CD4-positive, CD25-positive, alpha-beta regulatory T cell (primary cell): ENCODE measurements at regions not wholly inside any gene's neighbourhood (a gene's known extent, or its start where the extent isn't known, plus 50 kb on each side); places are given as distances from the start of the nearest gene placed in this dataset.

Source experiments
- ATAC-seq, 2 donors: fragments of 150-1000 bp; cut with Tn5 transposase; one replicate each; pipeline ENCODE4 v1.10.0; 2021; ENCODE audit warnings: low read depth in 2 of 2, moderate number of reproducible peaks in 2 of 2, moderate library complexity in 1 of 2
- DNase-seq, 3 donors: peaks; one replicate each; pipeline versions ENCODE4 v3.0.0 to v3.0.0-alpha.2; 2012 to 2022; ENCODE audit warnings: mixed read lengths in 1 of 3
- H3K27ac ChIP-seq: one replicate; pipeline ENCODE4 v1.7.0; 2013; ENCODE audit warnings: mild to moderate bottlenecking, low read length; ENCODE audit not compliant: insufficient read depth, poor library complexity, severe bottlenecking
- H3K27me3 ChIP-seq: one replicate; pipeline ENCODE4 v1.7.0; 2013; ENCODE audit warnings: low read length; ENCODE audit not compliant: control insufficient read depth, insufficient read depth
- H3K36me3 ChIP-seq: one replicate; pipeline ENCODE4 v1.7.0; 2013; ENCODE audit warnings: mild to moderate bottlenecking, low read length, moderate library complexity; ENCODE audit not compliant: control insufficient read depth, insufficient read depth
- H3K4me1 ChIP-seq: 2 replicates; pipeline ENCODE4 v1.7.0; 2013; ENCODE audit warnings: mild to moderate bottlenecking, low read length; ENCODE audit not compliant: insufficient read depth, control insufficient read depth, poor library complexity, severe bottlenecking
- H3K4me3 ChIP-seq: one replicate; pipeline ENCODE4 v1.7.0; 2013; ENCODE audit warnings: low read depth, mild to moderate bottlenecking, low read length, moderate library complexity
- H3K9me3 ChIP-seq, 2 experiments: 1 replicate in 1 of 2; 2 replicates in 1 of 2; pipeline ENCODE4 v1.7.0; 2013; ENCODE audit warnings: low read length in 2 of 2, mild to moderate bottlenecking in 1 of 2, moderate library complexity in 1 of 2; ENCODE audit not compliant: control insufficient read depth in 2 of 2
- H3K27ac Mint-ChIP-seq, 3 donors: one replicate each; pipeline ENCODE4 v1.8.0; 2020 to 2022; ENCODE audit warnings: mild to moderate bottlenecking in 3 of 3, mixed read lengths in 3 of 3, moderate library complexity in 2 of 3
- H3K27me3 Mint-ChIP-seq: one replicate; pipeline ENCODE4 v1.8.0; 2022; ENCODE audit warnings: mild to moderate bottlenecking, mixed read lengths
- H3K36me3 Mint-ChIP-seq: one replicate; pipeline ENCODE4 v1.8.0; 2020; ENCODE audit warnings: mixed read lengths
- H3K4me1 Mint-ChIP-seq, 4 donors: one replicate each; pipeline ENCODE4 v1.8.0; 2020 to 2022; ENCODE audit warnings: mixed read lengths in 4 of 4, mild to moderate bottlenecking in 1 of 4
- H3K4me3 Mint-ChIP-seq, 4 donors: one replicate each; pipeline ENCODE4 v1.8.0; 2020 to 2022; ENCODE audit warnings: mild to moderate bottlenecking in 4 of 4, mixed read lengths in 4 of 4, moderate library complexity in 3 of 4
- H3K9me3 Mint-ChIP-seq, 7 donors: one replicate each; pipeline ENCODE4 v1.8.0; 2020 to 2022; ENCODE audit warnings: mixed read lengths in 7 of 7, mild to moderate bottlenecking in 3 of 7, moderate library complexity in 2 of 7

GRCh38 chr2:217695033-217695520 lies 307.7 kb downstream of the TNS1 start:
- H3K27ac Mint-ChIP-seq, result no peak overlapping the region
- no peak for ATAC-seq
- no peak overlapping the region for H3K4me3 Mint-ChIP-seq

GRCh38 chr2:217694291-217694690 lies 308.5 kb downstream of the TNS1 start:
- Mint-ChIP-seq H3K9me3 (no peaks in the 10 kb centered on the region), H3K4me1 (peaks cover 0 to 4% (median 0%) of the 10 kb centered on the region in 4 donors), H3K27me3 (no peaks in the 10 kb centered on the region), H3K36me3 (peaks cover 4% of the 10 kb centered on the region), H3K27ac (no peak overlapping the region), H3K4me3 (no peak overlapping the region)
- DNase-seq (no peak), ATAC-seq (no peak)
- H3K4me3 ChIP-seq, result no peak overlapping the region
- H3K9me3 ChIP-seq, result no peaks in the 10 kb centered on the region
- no peaks in the 10 kb centered on the region for H3K27me3 ChIP-seq
- H3K4me1 ChIP-seq, result no peaks in the 10 kb centered on the region
- H3K27ac ChIP-seq, result no peak overlapping the region
- H3K36me3 ChIP-seq, result no peaks in the 10 kb centered on the region

More at GRCh38 chr2:217695033-217695520, 307.7 kb downstream of the TNS1 start:
- peaks cover 0 to 4% (median 0%) of the 10 kb centered on the region in 4 donors for H3K4me1 Mint-ChIP-seq
- peaks cover 4% of the 10 kb centered on the region for H3K36me3 Mint-ChIP-seq
- H3K27me3 Mint-ChIP-seq, result no peaks in the 10 kb centered on the region
- Histone ChIP-seq H3K9me3 (no peaks in the 10 kb centered on the region), H3K27me3 (no peaks in the 10 kb centered on the region), H3K4me1 (no peaks in the 10 kb centered on the region), H3K36me3 (no peaks in the 10 kb centered on the region), H3K4me3 (no peak overlapping the region), H3K27ac (no peak overlapping the region)
- no peak for DNase-seq
- no peaks in the 10 kb centered on the region for H3K9me3 Mint-ChIP-seq

DNA sequence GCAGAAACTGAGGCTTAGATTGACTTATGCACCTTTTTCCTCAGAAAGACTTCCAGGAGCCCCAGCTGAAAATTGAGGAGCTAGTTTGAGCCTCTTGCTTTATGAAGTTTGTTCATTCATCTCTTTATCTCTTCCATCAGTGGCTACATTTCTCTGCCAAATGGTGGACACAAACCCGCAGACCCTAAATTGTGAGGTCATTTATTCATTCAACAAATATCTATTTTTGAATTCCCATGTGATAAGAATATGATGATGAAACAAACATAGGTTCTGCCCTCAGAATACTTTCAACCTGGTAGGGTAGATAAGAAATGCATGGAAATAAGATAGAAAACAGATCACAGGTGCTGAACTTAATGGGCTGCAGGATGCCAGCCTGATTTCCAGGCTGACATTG lies 309.4 kb downstream of the TNS1 start:
- Mint-ChIP-seq H3K4me1 (peaks cover 0 to 4% (median 0%) of the 10 kb centered on the region in 4 donors), H3K36me3 (peaks cover 4% of the 10 kb centered on the region), H3K27ac (no peak overlapping the region), H3K4me3 (no peak overlapping the region), H3K27me3 (no peaks in the 10 kb centered on the region), H3K9me3 (no peaks in the 10 kb centered on the region)
- ATAC-seq, result no peak
- H3K4me3 ChIP-seq, result no peak overlapping the region
- no peaks in the 10 kb centered on the region for H3K9me3 ChIP-seq
- H3K27ac ChIP-seq, result no peak overlapping the region
- DNase-seq, result no peak
- no peaks in the 10 kb centered on the region for H3K27me3 ChIP-seq
- H3K36me3 ChIP-seq, result no peaks in the 10 kb centered on the region
- no peaks in the 10 kb centered on the region for H3K4me1 ChIP-seq

DNA sequence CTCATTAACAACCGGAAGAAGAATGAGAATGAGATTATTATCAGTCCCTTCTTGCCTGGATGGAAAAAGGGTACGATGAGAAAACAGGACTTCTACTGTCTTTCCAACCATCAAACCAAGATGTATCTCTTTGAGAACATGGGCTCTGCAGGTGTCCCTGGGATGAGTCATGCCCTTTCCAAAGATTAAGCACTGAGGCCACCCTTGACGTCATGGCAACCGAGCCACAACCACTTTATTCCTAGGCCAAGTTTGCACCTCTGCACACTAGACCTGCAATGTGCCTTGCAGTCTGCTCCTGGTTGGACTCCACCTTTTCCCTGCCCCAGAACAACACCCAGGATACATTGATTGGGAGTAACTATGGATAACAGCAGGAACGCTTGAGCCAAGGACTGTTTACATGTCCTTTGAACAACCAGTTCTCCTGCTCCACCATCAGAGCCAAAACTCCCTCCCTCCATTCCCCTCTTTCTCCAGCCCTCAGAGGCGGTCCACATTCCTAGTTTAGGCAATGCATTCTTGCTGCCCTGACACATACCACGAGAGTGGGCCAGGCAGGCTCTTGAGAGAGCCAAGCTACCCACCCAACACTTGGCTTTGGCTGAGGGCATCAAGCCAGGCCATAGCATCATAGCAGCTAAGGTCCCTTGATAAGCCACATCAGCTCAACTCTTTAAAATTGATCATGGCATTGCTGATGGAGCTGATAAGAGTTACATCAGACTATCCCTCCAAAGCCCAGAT lies 310.7 kb downstream of the TNS1 start:
- Mint-ChIP-seq H3K27me3 (no peaks in the 10 kb centered on the region), H3K4me3 (no peak overlapping the region), H3K36me3 (peaks cover 2% of the 10 kb centered on the region), H3K27ac (peak overlapping the region in 1 of 3 donors; percentile 57), H3K9me3 (peaks cover 0 to 1% (median 0%) of the 10 kb centered on the region in 7 donors), H3K4me1 (peaks cover 0 to 4% (median 0%) of the 10 kb centered on the region in 4 donors)
- H3K27me3 ChIP-seq, result no peaks in the 10 kb centered on the region
- H3K9me3 ChIP-seq, result no peaks in the 10 kb centered on the region
- DNase-seq (no peak), ATAC-seq (no peak)
- H3K27ac ChIP-seq, result no peak overlapping the region
- H3K4me1 ChIP-seq, result no peaks in the 10 kb centered on the region
- H3K36me3 ChIP-seq, result no peaks in the 10 kb centered on the region
- no peak overlapping the region for H3K4me3 ChIP-seq

- Mint-ChIP-seq H3K27ac (no peak overlapping the region), H3K27me3 (no peaks in the 10 kb centered on the region), H3K4me1 (peaks cover 0 to 4% (median 0%) of the 10 kb centered on the region in 4 donors), H3K36me3 (no peaks in the 10 kb centered on the region), H3K4me3 (no peak overlapping the region), H3K9me3 (peaks cover 0 to 1% (median 0%) of the 10 kb centered on the region in 7 donors)
- H3K27ac ChIP-seq, result no peak overlapping the region
- no peak for DNase-seq
- no peaks in the 10 kb centered on the region for H3K4me1 ChIP-seq
- H3K9me3 ChIP-seq, result no peaks in the 10 kb centered on the region
- no peak for ATAC-seq
- H3K36me3 ChIP-seq, result no peaks in the 10 kb centered on the region
- no peaks in the 10 kb centered on the region for H3K27me3 ChIP-seq
- H3K4me3 ChIP-seq, result no peak overlapping the region
These were observed 311.3 kb downstream of the TNS1 start for GRCh38 chr2:217691516-217691915.

DNA sequence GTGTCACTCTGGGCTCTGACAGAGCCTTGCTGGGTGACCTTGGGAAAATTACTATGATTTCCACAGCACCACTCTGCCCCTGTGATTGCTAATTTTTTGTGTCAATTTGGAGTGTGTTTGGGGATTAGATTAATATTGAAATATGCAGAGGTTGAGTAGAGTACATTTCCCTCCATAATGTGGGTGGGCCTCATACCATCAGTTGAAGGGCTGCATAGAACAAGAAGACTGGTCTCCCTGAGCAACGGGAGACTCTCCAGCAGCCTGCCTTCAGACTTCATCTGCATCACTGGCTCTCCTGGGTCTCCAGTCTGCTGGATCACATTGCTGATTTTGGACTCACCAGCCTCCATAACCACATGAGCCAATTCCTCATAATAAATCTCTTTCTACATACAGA lies 313.7 kb downstream of the TNS1 start:
- Mint-ChIP-seq H3K27ac (no peak overlapping the region), H3K36me3 (no peaks in the 10 kb centered on the region), H3K4me1 (no peaks in the 10 kb centered on the region), H3K9me3 (peaks cover 0 to 3% (median 0%) of the 10 kb centered on the region in 7 donors), H3K4me3 (no peak overlapping the region), H3K27me3 (no peaks in the 10 kb centered on the region)
- ATAC-seq, result no peak
- Histone ChIP-seq H3K4me3 (no peak overlapping the region), H3K4me1 (no peaks in the 10 kb centered on the region), H3K9me3 (no peaks in the 10 kb centered on the region), H3K27ac (no peak overlapping the region), H3K36me3 (no peaks in the 10 kb centered on the region), H3K27me3 (no peaks in the 10 kb centered on the region)
- DNase-seq, result no peak

DNA sequence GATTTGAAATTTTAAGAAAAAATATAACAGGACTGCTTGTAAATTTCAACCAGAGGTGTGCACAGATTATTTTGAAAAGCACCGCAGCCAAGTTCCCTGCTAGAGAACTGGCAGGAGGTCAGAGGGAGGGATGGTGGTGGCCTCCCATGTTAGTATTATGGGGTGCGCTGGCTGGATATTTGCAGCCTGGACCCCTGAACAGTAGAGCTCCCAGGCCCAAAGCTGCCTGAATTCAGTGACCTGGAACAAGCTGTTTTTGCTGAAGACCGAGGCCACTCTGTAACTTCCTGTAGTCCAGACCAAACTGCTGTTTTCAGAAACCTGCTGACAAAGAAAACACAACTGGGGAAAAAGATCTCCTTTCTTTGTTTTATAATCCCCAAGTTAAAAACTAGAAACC lies 314.3 kb downstream of the TNS1 start:
- Mint-ChIP-seq H3K4me3 (no peak overlapping the region), H3K36me3 (no peaks in the 10 kb centered on the region), H3K27me3 (no peaks in the 10 kb centered on the region), H3K9me3 (peaks cover 0 to 3% (median 0%) of the 10 kb centered on the region in 7 donors), H3K27ac (no peak overlapping the region), H3K4me1 (no peaks in the 10 kb centered on the region)
- Histone ChIP-seq H3K4me3 (no peak overlapping the region), H3K4me1 (no peaks in the 10 kb centered on the region), H3K27ac (no peak overlapping the region), H3K27me3 (no peaks in the 10 kb centered on the region), H3K36me3 (no peaks in the 10 kb centered on the region), H3K9me3 (no peaks in the 10 kb centered on the region)
- DNase-seq (no peak), ATAC-seq (no peak)

- no peak overlapping the region for H3K4me3 ChIP-seq
- Mint-ChIP-seq H3K4me3 (no peak overlapping the region), H3K36me3 (no peaks in the 10 kb centered on the region), H3K4me1 (no peaks in the 10 kb centered on the region), H3K27ac (no peak overlapping the region), H3K9me3 (peaks cover 0 to 3% (median 0%) of the 10 kb centered on the region in 7 donors), H3K27me3 (no peaks in the 10 kb centered on the region)
- DNase-seq (no peak), ATAC-seq (no peak)
- H3K9me3 ChIP-seq, result no peaks in the 10 kb centered on the region
- no peaks in the 10 kb centered on the region for H3K36me3 ChIP-seq
- H3K27me3 ChIP-seq, result no peaks in the 10 kb centered on the region
- no peak overlapping the region for H3K27ac ChIP-seq
- H3K4me1 ChIP-seq, result no peaks in the 10 kb centered on the region
These were observed 315.0 kb downstream of the TNS1 start for GRCh38 chr2:217687771-217688170.
